ENCODE measurements at regions not wholly inside any gene's neighbourhood (a gene's known extent, or its start where the extent isn't known, plus 50 kb on each side); places are given as distances from the start of the nearest gene placed in this dataset.

GRCh38 chr17:71375948-71376347 lies 744.9 kb upstream of the SOX9 start:
- Histone ChIP-seq H3K4me1 (ENCODE audit: insufficient read depth, low read length) (no peaks in the 10 kb centered on the region), H3K9me3 (ENCODE audit: control insufficient read depth, insufficient read depth, low read length) (no peaks in the 10 kb centered on the region), H3K9ac (ENCODE audit: low read depth, low read length) (no peak overlapping the region), H3K36me3 (ENCODE audit: insufficient read depth, low read length) (no peaks in the 10 kb centered on the region)

- Histone ChIP-seq H3K4me1 (ENCODE audit: insufficient read depth, low read length) (no peaks in the 10 kb centered on the region), H3K36me3 (ENCODE audit: insufficient read depth, low read length) (no peaks in the 10 kb centered on the region), H3K9me3 (ENCODE audit: control insufficient read depth, insufficient read depth, low read length) (no peaks in the 10 kb centered on the region), H3K9ac (ENCODE audit: low read depth, low read length) (no peak overlapping the region)
These were observed 743.9 kb upstream of the SOX9 start for GRCh38 chr17:71376933-71377332.

- Histone ChIP-seq H3K9me3 (ENCODE audit: control insufficient read depth, insufficient read depth, low read length) (no peaks in the 10 kb centered on the region), H3K36me3 (ENCODE audit: insufficient read depth, low read length) (no peaks in the 10 kb centered on the region), H3K4me1 (ENCODE audit: insufficient read depth, low read length) (no peaks in the 10 kb centered on the region), H3K9ac (ENCODE audit: low read depth, low read length) (no peak overlapping the region)
These were observed 742.8 kb upstream of the SOX9 start for GRCh38 chr17:71378036-71378435.

- Histone ChIP-seq H3K9me3 (ENCODE audit: control insufficient read depth, insufficient read depth, low read length) (no peaks in the 10 kb centered on the region), H3K9ac (ENCODE audit: low read depth, low read length) (no peak overlapping the region), H3K36me3 (ENCODE audit: insufficient read depth, low read length) (no peaks in the 10 kb centered on the region), H3K4me1 (ENCODE audit: insufficient read depth, low read length) (no peaks in the 10 kb centered on the region)
These were observed 742.1 kb upstream of the SOX9 start for GRCh38 chr17:71378741-71379140.

GRCh38 chr17:71379512-71379911 lies 741.3 kb upstream of the SOX9 start:
- H3K4me1 ChIP-seq (ENCODE audit: insufficient read depth, low read length), result no peaks in the 10 kb centered on the region
- no peak overlapping the region for H3K9ac ChIP-seq (ENCODE audit: low read depth, low read length)
- H3K36me3 ChIP-seq (ENCODE audit: insufficient read depth, low read length), result no peaks in the 10 kb centered on the region
- H3K9me3 ChIP-seq (ENCODE audit: control insufficient read depth, insufficient read depth, low read length), result no peaks in the 10 kb centered on the region

- Histone ChIP-seq H3K4me1 (ENCODE audit: insufficient read depth, low read length) (no peaks in the 10 kb centered on the region), H3K9ac (ENCODE audit: low read depth, low read length) (no peak overlapping the region), H3K36me3 (ENCODE audit: insufficient read depth, low read length) (no peaks in the 10 kb centered on the region), H3K9me3 (ENCODE audit: control insufficient read depth, insufficient read depth, low read length) (no peaks in the 10 kb centered on the region)
These were observed 740.3 kb upstream of the SOX9 start for GRCh38 chr17:71380535-71380934.

GRCh38 chr17:71380936-71381335 lies 739.9 kb upstream of the SOX9 start:
- H3K36me3 ChIP-seq (ENCODE audit: insufficient read depth, low read length), result no peaks in the 10 kb centered on the region
- no peak overlapping the region for H3K9ac ChIP-seq (ENCODE audit: low read depth, low read length)
- no peaks in the 10 kb centered on the region for H3K9me3 ChIP-seq (ENCODE audit: control insufficient read depth, insufficient read depth, low read length)

GRCh38 chr17:71383091-71383490 lies 737.7 kb upstream of the SOX9 start:
- H3K4me1 ChIP-seq (ENCODE audit: insufficient read depth, low read length), result no peaks in the 10 kb centered on the region
- no peak overlapping the region for H3K9ac ChIP-seq (ENCODE audit: low read depth, low read length)
- no peaks in the 10 kb centered on the region for H3K9me3 ChIP-seq (ENCODE audit: control insufficient read depth, insufficient read depth, low read length)
- no peaks in the 10 kb centered on the region for H3K36me3 ChIP-seq (ENCODE audit: insufficient read depth, low read length)

More at GRCh38 chr17:71380936-71381335, 739.9 kb upstream of the SOX9 start:
- no peaks in the 10 kb centered on the region for H3K4me1 ChIP-seq (ENCODE audit: insufficient read depth, low read length)

GRCh38 chr17:71387456-71387855 lies 733.4 kb upstream of the SOX9 start:
- Histone ChIP-seq H3K9ac (ENCODE audit: low read depth, low read length) (no peak overlapping the region), H3K9me3 (ENCODE audit: control insufficient read depth, insufficient read depth, low read length) (no peaks in the 10 kb centered on the region), H3K4me1 (ENCODE audit: insufficient read depth, low read length) (no peaks in the 10 kb centered on the region), H3K36me3 (ENCODE audit: insufficient read depth, low read length) (no peaks in the 10 kb centered on the region)

- no peaks in the 10 kb centered on the region; the same call in 1 of the 2 replicates for H3K9me3 ChIP-seq (ENCODE audit: control insufficient read depth, insufficient read depth, low read length)
- H3K4me1 ChIP-seq (ENCODE audit: insufficient read depth, low read length), result no peaks in the 10 kb centered on the region
- H3K36me3 ChIP-seq (ENCODE audit: insufficient read depth, low read length), result no peaks in the 10 kb centered on the region
- H3K9ac ChIP-seq (ENCODE audit: low read depth, low read length), result no peak overlapping the region
These were observed 727.9 kb upstream of the SOX9 start for GRCh38 chr17:71392715-71393567.

- H3K9me3 ChIP-seq (ENCODE audit: control insufficient read depth, insufficient read depth, low read length), result no peaks in the 10 kb centered on the region; the same call in 1 of the 2 replicates
- no peaks in the 10 kb centered on the region for H3K4me1 ChIP-seq (ENCODE audit: insufficient read depth, low read length)
- no peak overlapping the region for H3K9ac ChIP-seq (ENCODE audit: low read depth, low read length)
- H3K36me3 ChIP-seq (ENCODE audit: insufficient read depth, low read length), result no peaks in the 10 kb centered on the region
These were observed 724.9 kb upstream of the SOX9 start for GRCh38 chr17:71395901-71396300.

GRCh38 chr17:71396711-71397110 lies 724.1 kb upstream of the SOX9 start:
- no peaks in the 10 kb centered on the region for H3K4me1 ChIP-seq (ENCODE audit: insufficient read depth, low read length)
- H3K9ac ChIP-seq (ENCODE audit: low read depth, low read length), result no peak overlapping the region
- H3K36me3 ChIP-seq (ENCODE audit: insufficient read depth, low read length), result no peaks in the 10 kb centered on the region
- H3K9me3 ChIP-seq (ENCODE audit: control insufficient read depth, insufficient read depth, low read length), result no peaks in the 10 kb centered on the region; the same call in 1 of the 2 replicates

GRCh38 chr17:71398025-71398424 lies 722.8 kb upstream of the SOX9 start:
- Histone ChIP-seq H3K4me1 (ENCODE audit: insufficient read depth, low read length) (no peaks in the 10 kb centered on the region), H3K9ac (ENCODE audit: low read depth, low read length) (no peak overlapping the region), H3K36me3 (ENCODE audit: insufficient read depth, low read length) (no peaks in the 10 kb centered on the region), H3K9me3 (ENCODE audit: control insufficient read depth, insufficient read depth, low read length) (no peaks in the 10 kb centered on the region; the same call in 1 of the 2 replicates)

- no peaks in the 10 kb centered on the region for H3K9me3 ChIP-seq (ENCODE audit: control insufficient read depth, insufficient read depth, low read length)
- no peaks in the 10 kb centered on the region for H3K4me1 ChIP-seq (ENCODE audit: insufficient read depth, low read length)
- H3K36me3 ChIP-seq (ENCODE audit: insufficient read depth, low read length), result no peaks in the 10 kb centered on the region
- H3K9ac ChIP-seq (ENCODE audit: low read depth, low read length), result no peak overlapping the region
These were observed 722.0 kb upstream of the SOX9 start for GRCh38 chr17:71398800-71399219.

GRCh38 chr17:71399221-71399620 lies 721.6 kb upstream of the SOX9 start:
- no peak overlapping the region for H3K9ac ChIP-seq (ENCODE audit: low read depth, low read length)
- no peaks in the 10 kb centered on the region for H3K9me3 ChIP-seq (ENCODE audit: control insufficient read depth, insufficient read depth, low read length)
- no peaks in the 10 kb centered on the region for H3K4me1 ChIP-seq (ENCODE audit: insufficient read depth, low read length)
- no peaks in the 10 kb centered on the region for H3K36me3 ChIP-seq (ENCODE audit: insufficient read depth, low read length)

Data from ES-I3 (cell line).